GM12878 (cell line): ENCODE measurements at regions not wholly inside any gene's neighbourhood (a gene's known extent, or its start where the extent isn't known, plus 50 kb on each side); places are given as distances from the start of the nearest gene placed in this dataset.

Source experiments
- ATAC-seq: fragments of 200-7000 bp; cut with Tn5 transposase; 3 replicates; pipeline ENCODE4 v1.9.1; 2020; ENCODE audit warnings: mild to moderate bottlenecking, moderate library complexity
- BruUV-seq: library from RNA; stranded (reverse); fragments of 400-500 nt; replicated peaks from 2 replicates; lab custom pipeline; 2021; lab: Mats Ljungman, UMichigan
- CTCF ChIA-PET: fragments of 300-600 bp; sonication (Branson Sonifier 250); formaldehyde crosslinking; extraction: SDS; loops from one replicate; lab custom pipeline; 2021; ENCODE audit warnings: inconsistent platforms; lab: Yijun Ruan, JAX
- POLR2A ChIA-PET: fragments of 350-600 bp; formaldehyde crosslinking; extraction: SDS; loops from one replicate; lab custom pipeline; 2021; ENCODE audit warnings: inconsistent platforms; lab: Charles Lee
- RAD21 ChIA-PET: fragments of 300-600 bp; sonication (Branson Sonifier 250); formaldehyde crosslinking; loops from one replicate; lab custom pipeline; 2023; ENCODE audit warnings: antibody characterized with exemption; ENCODE audit not compliant: unreplicated experiment; lab: Charles Lee
- SMC1A ChIA-PET: fragments of 300-600 bp; sonication (Branson Sonifier 250); formaldehyde crosslinking; loops from one replicate; lab custom pipeline; 2023; ENCODE audit not compliant: unreplicated experiment, uncharacterized antibody; lab: Charles Lee
- DNase-seq: peaks from one replicate; pipeline ENCODE4 v3.0.0-alpha.2; 2011; ENCODE audit warnings: low read depth, low spot score
- FAIRE-seq: peaks from 3 replicates; lab custom pipeline; 2011; peaks lifted over from hg19 to GRCh38; lab: Jason Lieb, UNC
- H2AFZ ChIP-seq: 2 replicates; pipeline ENCODE4 v1.6.0; 2011; ENCODE audit warnings: low read depth, low read length, control low read depth; ENCODE audit not compliant: control insufficient read depth
- H3K27ac ChIP-seq: 2 replicates; pipeline ENCODE4 v1.5.1; 2011; ENCODE audit warnings: control low read depth; ENCODE audit not compliant: control insufficient read depth, insufficient read depth
- H3K27me3 ChIP-seq, 2 experiments: replicated peaks in 1 of 2; 2 replicates each; pipeline versions ENCODE4 v1.6.0 to v1.6.1; 2011; ENCODE audit warnings: low read length in 1 of 2; ENCODE audit not compliant: control insufficient read depth in 2 of 2, insufficient read depth in 2 of 2
- H3K36me3 ChIP-seq, 2 experiments: 2 replicates each; pipeline ENCODE4 v1.5.1; 2011; ENCODE audit warnings: low read length in 1 of 2; ENCODE audit not compliant: control insufficient read depth in 2 of 2, insufficient read depth in 2 of 2
- H3K4me1 ChIP-seq: 2 replicates; pipeline ENCODE4 v1.6.1; 2011; ENCODE audit warnings: mild to moderate bottlenecking, low read length, moderate library complexity, mixed read lengths; ENCODE audit not compliant: control insufficient read depth, insufficient read depth
- H3K4me2 ChIP-seq: 2 replicates; pipeline ENCODE4 v1.6.0; 2011; ENCODE audit warnings: control low read depth; ENCODE audit not compliant: control insufficient read depth, insufficient read depth
- H3K4me3 ChIP-seq: fragments of 200-600 bp; sonication (generic); 2 replicates; pipeline ENCODE4 v1.5.1; 2016
- H3K79me2 ChIP-seq: 2 replicates; pipeline ENCODE4 v1.6.0; 2011; ENCODE audit warnings: low read length; ENCODE audit not compliant: control insufficient read depth, insufficient read depth
- H3K9ac ChIP-seq: 2 replicates; pipeline ENCODE4 v1.8.0; 2011; ENCODE audit warnings: low read length, control low read depth, mixed read lengths; ENCODE audit not compliant: control insufficient read depth, insufficient read depth
- H3K9me3 ChIP-seq: replicated peaks from 3 replicates; pipeline ENCODE4 v1.5.1; 2011; ENCODE audit warnings: mild to moderate bottlenecking, low read length; ENCODE audit not compliant: control insufficient read depth, insufficient read depth
- H4K20me1 ChIP-seq: 2 replicates; pipeline ENCODE4 v1.6.0; 2011; ENCODE audit not compliant: control insufficient read depth, insufficient read depth
- BRCA1 ChIP-seq: IDR thresholded peaks from 2 replicates; pipeline ENCODE4 v1.6.1; 2011; ENCODE audit warnings: low read depth, low read length, improper control_type of control experiment
- FOXK2 ChIP-seq: fragments of 450-650 bp; IDR thresholded peaks from 2 replicates; pipeline ENCODE4 v1.6.1; 2017; ENCODE audit warnings: mild to moderate bottlenecking, moderate library complexity
- JUND ChIP-seq: IDR thresholded peaks from 2 replicates; pipeline ENCODE4 v1.6.1; 2012; ENCODE audit warnings: low read depth, mild to moderate bottlenecking, low read length, improper control_type of control experiment, moderate library complexity
- KLF5 ChIP-seq: fragments of 450-650 bp; IDR thresholded peaks from 2 replicates; pipeline ENCODE4 v1.6.1; 2014; ENCODE audit warnings: mild to moderate bottlenecking; ENCODE audit not compliant: partially characterized antibody
- RB1 ChIP-seq: fragments of 450-650 bp; formaldehyde crosslinking; IDR thresholded peaks from 2 replicates; pipeline ENCODE4 v1.6.1; 2017; ENCODE audit warnings: mild to moderate bottlenecking, borderline replicate concordance
- WGBS: methylation state at CpG from one replicate; pipeline ENCODE4 v1.1.6; 2016; ENCODE audit warnings: low lambda C conversion rate; ENCODE audit not compliant: insufficient replicate concordance, insufficient coverage; ENCODE audit errors: missing lambda C conversion rate; 5-methylcytosine and 5-hydroxymethylcytosine counted together
- in situ Hi-C: fragments of 300-500 bp; cut with MboI; formaldehyde crosslinking; loops from 9 replicates; pipeline ENCODE4 v1.14.3; 2018; ENCODE audit warnings: mixed read lengths
- intact Hi-C: fragments of 100-400 bp; cut with micrococcal nuclease; formaldehyde crosslinking; loops from one replicate; pipeline ENCODE4 v1.14.2; 2022; ENCODE audit not compliant: unreplicated experiment
- TF ChIP-seq, protein P1 (sequence below): fragments of 450-650 bp; formaldehyde crosslinking; IDR thresholded peaks from 2 replicates; pipeline ENCODE4 v1.5.0; 2022; ENCODE audit warnings: mild to moderate bottlenecking, missing genetic modification characterization

DNA sequence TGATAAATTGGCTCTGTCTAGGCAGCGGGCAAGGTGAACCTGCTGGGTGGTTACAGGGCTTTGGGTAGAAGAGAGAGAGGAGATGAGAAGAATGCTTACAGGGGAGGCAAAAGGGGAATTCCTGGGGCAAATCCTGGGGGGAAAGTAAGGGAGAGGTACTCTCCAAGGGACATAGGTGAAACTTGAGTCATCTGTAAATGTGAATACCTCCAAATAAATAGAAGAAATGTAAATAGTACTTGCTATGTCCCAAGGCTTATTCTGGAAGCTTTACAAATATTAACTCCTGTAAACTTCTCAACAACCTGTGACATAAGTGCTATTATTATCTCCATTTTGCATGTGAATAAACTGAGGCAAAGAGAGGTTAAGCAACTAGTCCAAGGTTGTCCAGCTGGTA lies 57.7 kb upstream of the CDK13 start:
- ATAC-seq = no peak
- Histone ChIP-seq H3K27me3 (peaks cover 0 to 1% of the 10 kb centered on the region in 2 experiments; a peak in 1 of 4 replicates), H3K27ac (no peak overlapping the region), H3K9ac (no peak overlapping the region), H4K20me1 (no peaks in the 10 kb centered on the region), H3K79me2 (no peaks in the 10 kb centered on the region), H3K4me2 (no peak overlapping the region), H3K4me1 (no peaks in the 10 kb centered on the region), H2AFZ (no peak overlapping the region), H3K9me3 (no peaks in the 10 kb centered on the region), H3K4me3 (no peak overlapping the region), H3K36me3 (no peaks in the 10 kb centered on the region)
- SMC1A ChIA-PET = interaction anchor here (0.5 to 0.9 kb wide), 3 partner anchors 153 to 313 kb away, joined by 3 to 4 read pairs (median 3); no protein-coding TSS in a partner anchor
- WGBS = 95% methylated on average over 1 of the region's 1 CpG
- FAIRE-seq = no peak
- CTCF ChIA-PET = interaction anchor here (6.1 to 9.8 kb wide), 2 partner anchors 159 to 311 kb away, joined by 42 to 155 read pairs; no protein-coding TSS in a partner anchor
- DNase-seq = no peak
- POLR2A ChIA-PET = no interaction called here
- no TSS peak for BruUV-seq
- intact Hi-C loops = loop anchor here (10.0 kb wide), 1 partner anchor 1812 kb away; the partner anchor contains the start of gene INHBA
- TF ChIP-seq BRCA1 = no peak
- no peak for TF ChIP-seq FOXK2
- no peak for TF ChIP-seq JUND
- TF ChIP-seq, protein P1, sequence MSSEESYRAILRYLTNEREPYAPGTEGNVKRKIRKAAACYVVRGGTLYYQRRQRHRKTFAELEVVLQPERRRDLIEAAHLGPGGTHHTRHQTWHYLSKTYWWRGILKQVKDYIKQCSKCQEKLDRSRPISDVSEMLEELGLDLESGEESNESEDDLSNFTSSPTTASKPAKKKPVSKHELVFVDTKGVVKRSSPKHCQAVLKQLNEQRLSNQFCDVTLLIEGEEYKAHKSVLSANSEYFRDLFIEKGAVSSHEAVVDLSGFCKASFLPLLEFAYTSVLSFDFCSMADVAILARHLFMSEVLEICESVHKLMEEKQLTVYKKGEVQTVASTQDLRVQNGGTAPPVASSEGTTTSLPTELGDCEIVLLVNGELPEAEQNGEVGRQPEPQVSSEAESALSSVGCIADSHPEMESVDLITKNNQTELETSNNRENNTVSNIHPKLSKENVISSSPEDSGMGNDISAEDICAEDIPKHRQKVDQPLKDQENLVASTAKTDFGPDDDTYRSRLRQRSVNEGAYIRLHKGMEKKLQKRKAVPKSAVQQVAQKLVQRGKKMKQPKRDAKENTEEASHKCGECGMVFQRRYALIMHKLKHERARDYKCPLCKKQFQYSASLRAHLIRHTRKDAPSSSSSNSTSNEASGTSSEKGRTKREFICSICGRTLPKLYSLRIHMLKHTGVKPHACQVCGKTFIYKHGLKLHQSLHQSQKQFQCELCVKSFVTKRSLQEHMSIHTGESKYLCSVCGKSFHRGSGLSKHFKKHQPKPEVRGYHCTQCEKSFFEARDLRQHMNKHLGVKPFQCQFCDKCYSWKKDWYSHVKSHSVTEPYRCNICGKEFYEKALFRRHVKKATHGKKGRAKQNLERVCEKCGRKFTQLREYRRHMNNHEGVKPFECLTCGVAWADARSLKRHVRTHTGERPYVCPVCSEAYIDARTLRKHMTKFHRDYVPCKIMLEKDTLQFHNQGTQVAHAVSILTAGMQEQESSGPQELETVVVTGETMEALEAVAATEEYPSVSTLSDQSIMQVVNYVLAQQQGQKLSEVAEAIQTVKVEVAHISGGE (CRISPR knock-in tag) = no peak
- no peak for TF ChIP-seq RB1
- TF ChIP-seq KLF5 = no peak
- RAD21 ChIA-PET = no interaction called here
- in situ Hi-C loops = loop anchor here (25.0 kb wide), 1 partner anchor 1820 kb away; the partner anchor contains the start of gene INHBA
